NCI-H82 treated with DMSO at 0.1 percent for 48 hours (cell line): ENCODE measurements at regions not wholly inside any gene's neighbourhood (a gene's known extent, or its start where the extent isn't known, plus 50 kb on each side); places are given as distances from the start of the nearest gene placed in this dataset.

Experiments used
- DNase-seq: peaks from one replicate; lab custom pipeline; 2025; ENCODE audit not compliant: unreplicated experiment; lab: John Stamatoyannopoulos, UW

GRCh38 chr2:120424274-120424796, 78.4 kb downstream of the INHBB start:
- DNase-seq, result no peak

GRCh38 chr2:120425014-120425413, 79.1 kb downstream of the INHBB start:
- DNase-seq, result no peak

- no peak for DNase-seq
These were observed 82.8 kb downstream of the INHBB start for GRCh38 chr2:120428748-120429147.

- DNase-seq, result no peak
These were observed 83.9 kb downstream of the INHBB start for GRCh38 chr2:120429586-120430500.

- DNase-seq, result no peak
These were observed 84.5 kb downstream of the INHBB start for GRCh38 chr2:120430501-120430830.

GRCh38 chr2:120430957-120431356, 85.0 kb downstream of the INHBB start:
- DNase-seq, result no peak

- DNase-seq, result no peak
These were observed 85.7 kb downstream of the INHBB start for GRCh38 chr2:120431386-120432292.

- no peak for DNase-seq
These were observed 86.5 kb downstream of the INHBB start for GRCh38 chr2:120432293-120432975.

- DNase-seq, result no peak
These were observed 87.3 kb downstream of the INHBB start for GRCh38 chr2:120432976-120433815.

GRCh38 chr2:120433816-120434290, 87.9 kb downstream of the INHBB start:
- DNase-seq, result no peak

GRCh38 chr2:120434492-120435308, 88.8 kb downstream of the INHBB start:
- no peak for DNase-seq

GRCh38 chr2:120435671-120436459, 89.9 kb downstream of the INHBB start:
- no peak for DNase-seq

- DNase-seq, result no peak
These were observed 90.5 kb downstream of the INHBB start for GRCh38 chr2:120436460-120436739.

- no peak for DNase-seq
These were observed 91.1 kb downstream of the INHBB start for GRCh38 chr2:120436885-120437603.

GRCh38 chr2:120437604-120438000, 91.7 kb downstream of the INHBB start:
- no peak for DNase-seq

- no peak for DNase-seq
These were observed 92.5 kb downstream of the INHBB start for GRCh38 chr2:120438301-120439066.

GRCh38 chr2:120439067-120439368, 93.1 kb downstream of the INHBB start:
- no peak for DNase-seq
